GM19025 (cell line): ENCODE measurements at regions not wholly inside any gene's neighbourhood (a gene's known extent, or its start where the extent isn't known, plus 50 kb on each side); places are given as distances from the start of the nearest gene placed in this dataset.
"Not testable (repeated sequence)": the region's sequence is repeated elsewhere in the genome, so short reads cannot be mapped to it uniquely, and the experiment has no call there.

Experiments
- ATAC-seq: cut with Tn5 transposase; IDR thresholded peaks from one replicate; pipeline ENCODE4 v1.9.1; 2021; ENCODE audit warnings: mild to moderate bottlenecking, low read depth, moderate library complexity; ENCODE audit not compliant: unreplicated experiment

- ATAC-seq, result no peak
These were observed 320.2 kb downstream of the PTPRC start for GRCh38 chr1:198959032-198959431.

- no peak for ATAC-seq
These were observed 320.8 kb downstream of the PTPRC start for GRCh38 chr1:198959676-198960075.

GRCh38 chr1:198963796-198964195 lies 325.0 kb downstream of the PTPRC start:
- not testable (repeated sequence) for ATAC-seq

- no peak for ATAC-seq
These were observed 327.7 kb downstream of the PTPRC start for GRCh38 chr1:198966519-198966918.

GRCh38 chr1:198967566-198967965 lies 328.7 kb downstream of the PTPRC start:
- no peak for ATAC-seq

- ATAC-seq, result no peak
These were observed 330.0 kb downstream of the PTPRC start for GRCh38 chr1:198968866-198969265.

GRCh38 chr1:198969981-198970380 lies 331.1 kb downstream of the PTPRC start:
- no peak for ATAC-seq

GRCh38 chr1:198970916-198971315 lies 332.1 kb downstream of the PTPRC start:
- no peak for ATAC-seq

GRCh38 chr1:198977909-198978308 lies 339.1 kb downstream of the PTPRC start:
- no peak for ATAC-seq

- no peak for ATAC-seq
These were observed 339.7 kb downstream of the PTPRC start for GRCh38 chr1:198978523-198978922.

- no peak for ATAC-seq
These were observed 347.2 kb downstream of the PTPRC start for GRCh38 chr1:198986036-198986435.

GRCh38 chr1:198986442-198986841 lies 347.6 kb downstream of the PTPRC start:
- ATAC-seq, result no peak

- ATAC-seq, result no peak
These were observed 363.8 kb downstream of the PTPRC start for GRCh38 chr1:199002661-199003060.

GRCh38 chr1:199007423-199007822 lies 368.6 kb downstream of the PTPRC start:
- ATAC-seq, result no peak

GRCh38 chr1:199009447-199009846 lies 370.6 kb downstream of the PTPRC start:
- no peak for ATAC-seq

- no peak for ATAC-seq
These were observed 371.7 kb downstream of the PTPRC start for GRCh38 chr1:199010492-199010891.

GRCh38 chr1:199010933-199011332 lies 372.1 kb downstream of the PTPRC start:
- no peak for ATAC-seq

GRCh38 chr1:199015799-199016198 lies 377.0 kb downstream of the PTPRC start:
- no peak for ATAC-seq

- ATAC-seq, result no peak
These were observed 379.8 kb downstream of the PTPRC start for GRCh38 chr1:199018471-199019135.

- no peak for ATAC-seq
These were observed 381.2 kb downstream of the PTPRC start for GRCh38 chr1:199020051-199020450.

- no peak for ATAC-seq
These were observed 382.1 kb downstream of the PTPRC start for GRCh38 chr1:199020904-199021303.

GRCh38 chr1:199029401-199029800 lies 390.6 kb downstream of the PTPRC start:
- ATAC-seq, result no peak

GRCh38 chr1:199029855-199030254 lies 391.0 kb downstream of the PTPRC start:
- ATAC-seq, result no peak
